ENCODE measurements at regions not wholly inside any gene's neighbourhood (a gene's known extent, or its start where the extent isn't known, plus 50 kb on each side); places are given as distances from the start of the nearest gene placed in this dataset.
A peak's percentile ranks its signal among the peaks of the same experiment; 100 is the strongest.
"Not testable (repeated sequence)": the region's sequence is repeated elsewhere in the genome, so short reads cannot be mapped to it uniquely, and the experiment has no call there.

DNA sequence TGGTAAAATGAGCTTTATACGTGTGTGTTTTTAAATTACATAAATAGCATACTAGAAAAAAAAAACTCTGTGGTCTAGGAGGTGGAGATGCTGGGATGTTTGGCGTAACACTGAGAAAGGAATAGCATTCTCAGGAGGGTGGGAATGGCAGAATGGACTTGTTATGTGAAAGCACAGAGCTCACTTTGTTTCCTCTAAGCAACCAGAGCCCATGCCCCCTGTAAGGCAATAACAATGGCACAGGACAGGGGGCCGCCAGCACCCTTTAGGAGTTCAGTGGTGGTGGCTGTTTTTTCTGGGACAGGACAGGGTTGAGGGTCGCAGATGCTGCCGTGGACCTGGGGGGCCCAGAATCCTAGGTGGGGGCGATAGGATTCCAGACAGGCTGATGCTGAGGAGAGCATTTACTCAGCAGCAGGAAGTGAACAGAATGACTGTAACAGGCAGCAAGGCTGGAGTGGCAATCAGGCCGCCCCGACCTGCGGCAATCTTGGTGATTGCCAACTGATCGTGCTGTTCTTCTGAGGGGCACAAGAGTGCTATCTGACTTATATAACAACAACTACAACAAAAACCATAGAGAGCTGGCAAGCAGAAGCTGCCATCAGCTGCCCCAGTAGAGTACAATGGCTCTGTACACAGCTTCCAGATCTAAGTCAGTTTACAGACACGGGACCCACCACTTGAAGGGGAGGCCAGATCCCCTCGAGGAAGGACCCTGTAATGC, 160.4 kb downstream of the UACA start:
- no peak for DNase-seq (ENCODE audit: low read depth, low spot score)

DNA sequence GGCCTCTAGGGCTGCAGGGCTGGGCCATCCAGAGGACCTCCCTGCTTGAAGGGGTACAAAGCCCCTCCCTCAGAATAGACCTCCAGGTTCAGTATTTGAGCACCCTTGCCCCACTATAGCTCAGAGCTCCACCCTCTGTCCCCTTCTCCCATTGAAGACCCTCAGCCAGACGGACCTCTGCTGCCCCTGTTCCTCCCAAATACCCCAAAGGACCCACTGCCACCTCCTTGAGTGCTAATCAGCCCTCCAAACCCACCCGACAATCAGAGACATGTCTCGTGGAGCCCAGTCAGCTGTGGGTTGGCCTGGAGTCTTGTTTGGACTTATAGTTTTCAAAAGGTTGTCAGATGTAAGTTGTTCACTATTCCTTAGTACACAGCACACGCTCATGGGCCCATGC, 161.1 kb downstream of the UACA start:
- DNase-seq (ENCODE audit: low read depth, low spot score) = no peak

DNA sequence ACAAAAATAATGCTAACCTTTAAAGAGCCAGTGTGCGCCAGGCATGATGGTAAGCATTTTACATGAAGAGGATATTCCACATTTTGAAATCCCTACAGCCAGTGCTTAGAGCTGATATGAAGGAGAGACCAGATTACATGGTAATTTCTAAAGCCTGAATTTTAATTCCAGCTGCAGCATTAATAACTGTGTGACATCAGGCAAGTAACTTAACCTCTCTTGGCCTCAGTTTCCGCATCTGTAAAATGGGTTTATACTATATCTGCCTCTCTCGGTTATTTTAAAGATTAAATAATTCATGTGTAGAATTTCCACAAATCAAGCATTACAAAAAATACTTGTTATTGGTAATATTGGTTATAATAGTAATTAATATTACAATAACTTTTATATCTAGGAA, 165.4 kb downstream of the UACA start:
- DNase-seq (ENCODE audit: low read depth, low spot score) = no peak

DNA sequence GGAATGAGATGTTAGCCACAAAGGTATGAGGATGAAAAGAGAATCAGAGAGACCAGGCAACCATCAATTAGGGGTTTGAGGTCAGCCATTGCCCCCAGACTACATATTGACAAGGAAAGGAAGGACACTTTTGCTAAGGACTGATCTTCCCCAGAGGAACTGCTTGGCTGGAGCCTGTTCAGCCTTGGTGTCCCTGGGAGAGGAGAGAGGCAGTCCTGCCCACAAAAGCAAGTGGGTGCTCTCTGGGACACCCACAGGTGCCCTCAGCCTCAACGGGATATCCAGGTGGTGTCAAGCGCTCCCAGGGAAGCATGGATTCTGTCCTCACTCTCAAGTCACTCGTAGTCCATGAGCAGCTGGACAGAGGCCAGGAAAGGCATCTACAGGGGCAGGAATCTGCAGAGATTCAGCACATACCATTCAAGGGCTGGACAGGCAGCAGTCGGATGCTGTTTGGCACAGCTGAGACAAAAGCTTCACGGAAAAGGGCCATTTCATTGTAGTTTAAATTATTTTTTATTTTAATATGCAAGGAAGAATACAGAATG, 166.2 kb downstream of the UACA start:
- DNase-seq (ENCODE audit: low read depth, low spot score) = peak; percentile 64

DNA sequence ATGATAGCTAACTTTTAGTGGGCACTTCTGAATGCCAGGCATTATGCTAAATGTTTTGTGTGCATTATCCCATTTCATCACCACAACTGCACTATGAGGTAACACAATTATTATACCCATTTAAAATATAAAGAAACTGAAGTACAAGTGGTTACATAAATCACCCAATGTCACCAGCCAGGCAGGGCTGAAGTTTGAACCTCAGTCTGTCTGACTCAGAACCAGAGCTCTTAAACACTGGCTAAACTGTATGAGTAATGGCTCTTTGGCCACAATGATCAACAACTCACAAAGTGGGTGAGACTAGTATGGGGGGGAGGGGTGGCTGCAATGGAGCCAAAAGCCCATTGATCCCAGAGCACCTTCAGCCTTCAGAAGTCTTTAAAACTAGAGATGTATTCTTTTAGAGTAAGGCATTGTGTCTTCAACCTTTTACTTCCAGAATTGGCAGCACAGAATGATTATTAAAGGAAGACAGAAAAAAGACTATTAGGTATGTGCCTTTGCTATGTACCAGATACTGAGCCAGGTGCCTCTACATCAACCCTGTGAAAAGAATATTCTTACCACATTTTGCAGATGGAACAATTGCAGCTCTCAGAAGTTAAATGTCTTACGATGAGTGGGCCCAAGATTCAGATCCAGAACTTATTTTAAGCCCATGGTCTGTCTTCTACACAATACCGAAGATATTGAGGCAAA, 166.9 kb downstream of the UACA start:
- peak; percentile 87 for DNase-seq (ENCODE audit: low read depth, low spot score)

DNA sequence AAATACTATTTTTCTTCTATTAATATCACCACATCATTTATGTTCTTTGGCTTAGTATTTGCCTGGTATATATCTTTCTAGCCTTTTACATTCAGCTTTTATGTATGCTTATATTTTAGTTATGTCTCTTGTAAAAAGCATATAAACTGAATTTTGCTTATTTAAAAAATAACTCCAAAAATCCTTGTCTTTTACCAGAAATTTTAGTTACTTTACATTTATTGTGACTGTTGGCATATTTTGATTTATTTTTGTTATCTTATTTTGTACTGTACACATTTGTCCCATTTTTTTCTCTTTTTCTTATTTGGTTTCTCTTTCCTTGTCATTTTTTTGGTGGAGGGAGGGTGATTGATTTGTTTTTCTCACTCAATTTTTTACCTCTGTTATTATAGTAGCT, 169.6 kb downstream of the UACA start:
- DNase-seq (ENCODE audit: low read depth, low spot score) = no peak

DNA sequence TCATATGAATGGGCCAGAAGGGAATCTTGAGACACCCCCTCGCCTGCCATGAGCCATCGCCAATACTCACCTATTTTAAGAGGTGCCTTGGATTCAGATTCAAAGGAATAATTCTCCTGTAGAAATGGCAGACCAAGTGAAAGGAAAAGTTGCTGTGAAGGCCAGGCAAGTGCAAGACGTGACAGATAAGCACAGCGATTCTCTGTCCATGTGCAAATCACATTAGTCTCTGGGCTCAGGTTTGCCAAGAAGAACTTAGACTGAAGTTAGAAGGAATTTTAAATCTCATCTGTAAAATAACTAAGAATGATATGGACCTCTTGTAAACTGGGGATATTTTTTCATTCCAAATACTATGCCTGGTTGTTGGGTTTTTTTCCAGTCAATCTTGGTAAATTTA, 173.6 kb downstream of the UACA start:
- no peak for DNase-seq (ENCODE audit: low read depth, low spot score)

DNA sequence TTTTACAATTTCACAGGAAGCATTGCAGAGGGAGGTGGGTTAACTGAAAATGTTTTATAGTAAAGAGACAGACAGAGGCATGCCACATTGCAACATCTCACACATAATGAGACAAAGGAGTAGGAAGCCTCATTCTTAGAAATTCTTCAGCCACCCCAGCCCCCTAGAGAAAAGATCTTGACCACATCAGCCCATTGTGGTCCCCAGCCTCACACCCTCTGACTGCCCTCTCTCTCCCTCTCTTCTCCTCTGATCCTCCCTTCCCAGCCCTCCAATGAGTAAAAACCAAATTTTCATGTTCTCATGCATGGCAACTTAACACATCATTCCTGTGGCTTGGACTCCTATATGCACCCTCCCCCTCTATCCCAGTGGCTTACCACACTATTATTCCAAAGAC, 174.1 kb downstream of the UACA start:
- DNase-seq (ENCODE audit: low read depth, low spot score) = peak; percentile 92

DNA sequence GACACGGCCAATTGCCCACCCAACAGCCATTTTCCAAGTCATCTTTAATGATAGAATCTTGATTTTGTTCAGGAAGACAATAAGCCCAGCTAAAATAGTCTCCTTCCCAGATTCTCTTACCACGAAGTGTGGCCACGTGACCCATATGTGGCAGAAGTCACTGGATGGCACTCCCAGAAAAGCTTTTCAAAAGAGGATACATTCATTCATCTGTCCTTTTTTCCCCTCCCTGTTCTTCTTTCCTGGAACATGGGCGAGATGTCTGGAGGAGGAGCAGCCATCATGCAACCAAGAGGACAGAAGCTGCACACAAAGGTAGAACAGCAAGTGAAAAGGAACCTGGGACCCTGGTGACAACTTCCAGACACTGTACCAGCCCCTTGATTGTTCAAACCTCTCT, 174.7 kb downstream of the UACA start:
- DNase-seq (ENCODE audit: low read depth, low spot score) = no peak

DNA sequence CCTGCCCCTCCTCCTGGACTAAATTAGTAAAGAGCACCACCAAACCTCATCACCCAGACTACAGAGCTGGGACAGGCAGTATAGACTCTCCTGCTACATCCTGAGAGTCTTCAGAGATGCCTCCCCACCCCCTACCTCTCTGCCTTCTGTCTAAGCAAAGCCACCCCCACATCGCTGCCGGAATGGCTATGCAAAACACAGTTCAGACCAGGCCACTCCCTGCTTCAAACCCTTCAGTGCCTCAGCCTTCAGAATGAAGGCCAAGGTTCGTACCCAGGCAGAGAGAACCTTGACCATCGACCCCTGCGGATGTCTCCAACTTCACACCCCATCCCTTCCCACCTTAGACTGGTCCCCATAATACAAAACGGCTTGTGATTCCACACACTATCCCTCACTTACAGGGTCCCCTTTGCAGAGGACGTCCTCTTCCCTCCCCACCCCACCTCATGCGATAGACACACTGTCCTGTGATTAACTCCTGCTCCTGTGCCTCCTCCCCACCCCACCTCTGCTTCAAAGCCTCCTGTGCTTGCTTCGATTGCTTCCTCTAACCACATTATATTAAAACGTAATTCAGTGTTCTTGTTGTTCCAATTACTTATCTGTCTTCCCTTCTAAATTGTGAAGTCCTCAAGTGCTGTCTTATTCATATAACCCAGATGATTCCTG, 175.3 kb downstream of the UACA start:
- no peak for DNase-seq (ENCODE audit: low read depth, low spot score)

DNA sequence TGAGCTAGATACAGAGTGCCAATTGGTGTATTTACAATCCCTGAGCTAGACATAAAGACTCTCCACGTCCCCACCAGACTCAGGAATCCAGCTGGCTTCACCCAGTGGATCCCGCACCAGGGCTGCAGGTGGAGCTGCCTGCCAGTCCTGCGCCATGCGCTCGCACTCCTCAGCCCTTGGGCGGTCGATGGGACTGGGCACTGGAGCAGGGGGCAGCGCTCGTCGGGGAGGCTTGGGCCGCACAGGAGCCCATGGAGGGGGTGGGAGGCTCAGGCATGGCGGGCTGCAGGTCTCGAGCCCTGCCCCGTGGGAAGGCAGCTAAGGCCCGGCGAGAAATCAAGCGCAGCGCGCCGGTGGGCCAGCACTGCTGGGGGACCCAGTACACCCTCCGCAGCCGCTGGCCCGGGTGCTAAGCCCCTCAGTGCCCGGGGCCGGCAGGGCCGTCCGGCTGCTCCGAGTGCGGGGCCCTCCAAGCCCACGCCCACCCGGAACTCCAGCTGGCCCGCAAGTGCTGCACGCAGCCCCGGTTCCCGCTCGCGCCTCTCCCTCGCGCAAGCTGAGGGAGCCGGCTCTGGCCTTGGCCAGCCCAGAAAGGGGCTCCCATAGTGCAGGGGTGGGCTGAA, 176.2 kb downstream of the UACA start:
- not testable (repeated sequence) for DNase-seq (ENCODE audit: low read depth, low spot score)

DNA sequence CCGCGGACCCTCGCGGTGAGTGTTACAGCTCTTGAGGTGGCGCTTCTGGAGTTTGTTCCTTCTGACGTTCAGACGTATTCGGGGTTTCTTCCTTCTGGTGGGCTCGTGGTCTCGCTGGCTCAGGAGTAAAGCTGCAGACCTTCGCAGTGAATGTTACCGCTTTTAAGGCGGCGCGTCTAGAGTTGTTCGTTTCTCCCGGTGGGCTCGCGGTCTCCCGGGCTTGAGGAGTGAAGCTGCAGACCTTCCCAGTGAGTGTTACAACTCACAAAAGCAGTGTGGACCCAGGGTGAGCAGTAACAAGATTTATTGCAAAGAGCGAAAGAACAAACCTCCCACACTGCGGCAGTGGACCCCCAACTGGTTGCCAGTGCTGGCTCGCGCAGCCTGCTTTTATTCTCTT, 177.1 kb downstream of the UACA start:
- no peak for DNase-seq (ENCODE audit: low read depth, low spot score)

DNA sequence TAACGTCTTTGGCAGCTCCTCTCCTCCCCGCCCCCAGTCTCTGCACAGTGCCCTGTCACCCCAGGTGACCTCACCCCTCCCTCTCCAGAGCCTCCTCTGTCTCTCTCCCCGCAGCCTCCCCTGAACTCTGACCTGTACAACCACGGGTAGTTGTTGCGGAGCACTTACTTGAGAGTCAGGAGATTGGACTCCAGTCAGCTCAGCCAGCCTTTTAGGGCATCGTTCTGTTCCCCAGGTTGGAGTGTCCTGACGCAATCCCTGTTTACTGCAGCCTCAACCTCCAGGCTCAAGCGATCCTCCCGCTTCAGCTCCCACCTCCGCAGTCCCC, 177.7 kb downstream of the UACA start:
- no peak for DNase-seq (ENCODE audit: low read depth, low spot score)

DNA sequence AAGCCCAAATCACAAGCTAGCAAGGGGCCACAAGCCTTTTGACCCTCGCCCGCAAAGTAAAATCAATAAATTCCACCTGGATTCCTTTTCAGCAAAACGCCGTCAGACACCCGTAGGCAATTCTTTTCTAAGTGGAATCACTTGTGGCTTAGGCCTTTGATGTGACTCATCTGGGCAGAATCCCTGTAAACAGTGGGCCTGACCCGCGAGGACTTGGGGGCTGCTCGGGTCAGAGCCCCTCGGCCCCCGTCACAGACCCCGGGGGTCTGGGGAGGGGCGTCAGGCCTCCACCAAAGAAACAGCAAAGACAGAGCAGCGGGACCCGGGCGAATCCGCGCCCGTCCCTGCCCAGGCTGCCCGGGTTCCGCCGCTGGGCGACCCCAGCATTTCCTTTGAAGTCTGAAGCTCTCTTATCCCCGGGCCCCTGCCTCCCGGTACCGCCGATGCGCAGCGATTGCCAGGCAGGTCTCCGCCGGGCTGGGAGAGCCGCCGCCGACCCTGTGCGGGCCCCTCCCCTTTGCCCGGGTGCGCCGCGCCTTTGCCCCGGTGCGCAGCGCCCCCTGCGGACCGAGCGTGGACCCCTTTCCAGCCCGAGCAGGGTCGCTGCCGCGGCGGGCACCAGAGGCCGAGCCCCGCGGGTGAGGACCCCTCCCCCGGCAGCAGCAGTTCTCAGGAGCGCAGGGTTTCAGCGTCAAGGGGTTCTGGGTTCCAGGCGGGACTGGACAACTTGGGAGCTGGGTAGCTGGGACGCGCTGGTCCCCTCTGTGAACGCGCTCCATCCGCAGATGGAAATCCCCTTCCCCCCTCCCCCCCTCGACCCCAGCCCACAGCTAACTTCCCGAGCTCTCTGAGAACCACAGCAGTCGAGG, 178.3 kb downstream of the UACA start:
- peak; percentile 76 for DNase-seq (ENCODE audit: low read depth, low spot score)

DNA sequence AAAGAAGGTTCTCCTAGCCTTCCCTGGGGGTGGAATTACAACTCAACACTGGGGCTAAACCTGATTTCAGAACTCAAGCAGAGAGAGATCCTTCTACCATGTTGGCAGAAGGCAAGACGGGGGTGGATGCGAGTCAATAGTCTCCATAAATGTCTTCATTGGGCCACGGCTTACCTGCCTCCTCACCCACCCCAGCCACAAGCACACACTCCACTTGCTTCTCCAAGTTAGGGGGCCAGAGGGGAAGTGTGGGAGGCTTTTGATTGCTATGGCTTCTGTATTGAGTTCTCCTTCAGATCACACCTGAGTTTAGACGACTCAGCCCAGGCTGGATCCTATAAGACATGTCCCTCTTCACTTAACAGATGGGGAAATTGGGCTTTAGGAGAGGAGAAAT, 178.9 kb downstream of the UACA start:
- no peak for DNase-seq (ENCODE audit: low read depth, low spot score)

DNA sequence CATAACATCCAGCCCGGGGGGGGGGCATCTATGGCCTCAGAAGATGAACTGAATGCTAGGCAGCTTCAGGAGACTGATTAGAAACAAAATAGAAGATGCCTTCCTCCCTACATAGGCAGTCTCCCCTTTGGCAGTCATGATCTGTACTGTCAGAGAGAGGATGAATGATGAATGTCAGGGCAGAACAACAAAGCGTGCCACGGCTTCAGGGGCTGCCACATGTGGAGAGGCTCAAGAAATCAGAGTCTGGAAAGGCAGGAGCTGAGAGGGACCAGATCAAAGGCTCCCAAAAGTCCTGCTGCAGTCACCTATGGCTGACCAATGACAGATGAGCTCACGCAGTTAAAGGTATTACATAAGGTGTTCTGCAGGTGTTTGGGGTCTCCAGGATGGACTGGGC, 180.4 kb downstream of the UACA start:
- no peak for DNase-seq (ENCODE audit: low read depth, low spot score)

DNA sequence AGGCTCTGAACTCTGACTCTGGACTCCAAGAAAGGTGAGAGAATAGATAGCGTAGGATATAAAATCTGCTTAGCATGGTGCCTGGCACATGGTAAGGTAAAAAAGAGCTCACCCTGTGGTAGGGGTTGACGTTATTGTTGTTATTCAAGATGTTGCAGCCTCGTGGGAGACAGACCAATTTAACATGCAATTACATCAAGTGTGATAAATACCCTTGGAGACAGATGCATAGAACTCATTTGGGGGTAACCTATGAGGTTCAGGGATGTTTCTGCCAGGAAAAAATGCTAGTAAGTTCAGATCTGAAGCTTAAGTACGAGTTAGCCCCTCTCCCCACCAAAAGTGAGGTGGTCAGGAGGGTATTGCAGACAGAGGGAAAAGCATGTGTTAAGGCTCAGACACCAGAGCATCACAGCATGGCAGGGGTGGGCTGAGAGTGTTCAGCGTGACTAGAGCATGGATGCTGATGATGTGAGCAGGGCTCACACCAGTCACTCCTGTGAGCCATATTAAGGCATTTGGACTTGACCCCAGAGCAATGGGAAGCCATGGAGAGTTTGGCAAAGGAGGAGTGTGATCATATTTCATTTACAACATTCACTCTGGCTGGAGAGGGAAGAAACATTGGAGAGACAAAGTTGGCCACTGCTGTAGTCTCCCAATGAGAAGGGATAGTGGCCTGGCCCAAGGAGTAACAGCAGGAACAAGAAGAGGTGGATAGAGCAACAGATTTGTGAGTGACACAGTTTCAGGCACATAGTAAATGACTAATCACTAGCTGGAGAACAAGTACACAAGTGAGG, 181.0 kb downstream of the UACA start:
- DNase-seq (ENCODE audit: low read depth, low spot score) = peak; percentile 37

DNA sequence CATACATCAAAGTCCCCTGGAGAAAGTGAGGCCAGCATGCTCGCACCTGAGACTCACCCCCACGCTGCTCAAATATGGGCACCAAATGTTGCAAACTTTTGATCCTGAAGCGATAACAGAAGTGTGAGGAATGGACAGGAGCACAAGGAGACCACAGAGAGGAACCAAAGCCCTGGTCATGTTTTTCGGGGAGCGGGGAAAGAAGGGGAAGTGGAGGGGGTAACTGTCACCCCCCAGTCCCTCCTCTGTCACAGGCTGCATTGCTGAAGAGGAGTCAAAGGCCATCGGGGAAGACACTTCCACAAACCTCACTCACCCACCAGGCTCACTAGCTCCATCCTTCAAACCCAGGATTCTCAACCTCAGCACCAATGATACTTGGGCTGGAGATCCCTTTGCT, 182.4 kb downstream of the UACA start:
- DNase-seq (ENCODE audit: low read depth, low spot score) = no peak

DNA sequence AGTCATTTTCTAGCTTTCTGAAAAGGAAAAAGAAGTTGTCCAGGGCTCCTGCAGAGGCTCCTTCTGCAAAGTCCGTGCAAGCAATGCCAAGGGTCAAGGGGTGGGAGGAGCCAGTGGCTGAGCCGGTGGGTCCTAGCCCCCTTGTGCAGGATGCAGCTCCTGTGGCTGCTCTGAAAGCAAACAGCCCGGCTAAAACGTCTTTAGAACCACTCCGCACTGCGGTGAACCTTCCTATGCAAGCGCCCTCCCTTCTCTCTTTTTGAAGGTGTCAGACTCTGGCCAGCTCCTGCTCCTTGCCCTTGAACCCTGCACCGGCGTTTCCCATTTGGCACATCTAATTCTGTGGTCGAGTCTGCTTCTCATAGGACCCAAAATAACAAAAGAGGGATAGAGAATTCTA, 183.1 kb downstream of the UACA start:
- no peak for DNase-seq (ENCODE audit: low read depth, low spot score)

DNA sequence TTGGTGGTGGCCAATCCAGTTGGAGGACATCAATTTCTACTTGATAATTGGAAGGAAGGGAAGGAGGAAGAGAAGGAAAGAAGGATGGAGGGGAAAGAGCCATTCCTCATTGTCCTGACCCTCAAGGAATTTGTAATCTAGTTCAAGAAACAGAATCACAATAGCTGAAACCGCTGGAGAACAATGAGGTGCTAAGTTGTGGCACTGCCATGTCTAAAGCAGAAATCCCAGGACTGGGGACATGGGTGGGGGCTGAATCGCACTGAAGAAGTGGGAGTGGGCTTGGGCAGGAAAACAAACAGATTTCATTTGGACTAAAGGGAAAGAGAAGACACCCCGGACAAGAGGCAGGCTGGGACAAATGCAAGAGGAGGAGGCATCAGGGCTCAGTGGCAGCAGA, 183.6 kb downstream of the UACA start:
- no peak for DNase-seq (ENCODE audit: low read depth, low spot score)

DNA sequence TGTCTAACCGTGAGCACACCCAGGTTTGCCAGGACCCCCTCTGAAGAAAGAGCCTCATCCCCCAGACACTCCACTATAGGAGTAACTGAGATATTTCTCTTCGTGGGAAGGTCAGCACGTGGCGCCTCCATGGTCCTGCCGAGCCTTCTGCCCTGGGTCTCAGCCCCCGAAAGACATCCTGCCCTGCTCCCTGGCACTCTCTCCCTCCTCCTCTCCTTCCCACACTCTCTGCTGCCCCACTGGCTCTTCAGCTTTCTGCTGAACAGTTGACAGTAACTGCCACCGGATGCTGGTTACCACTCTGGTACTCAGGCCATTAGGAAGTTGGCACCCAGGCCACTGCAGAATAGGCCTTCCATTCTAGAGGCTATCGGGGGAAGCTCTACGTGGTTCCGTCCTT, 185.2 kb downstream of the UACA start:
- DNase-seq (ENCODE audit: low read depth, low spot score) = no peak

Measured in astrocyte of the hippocampus (primary cell).